ENCODE measurements at regions not wholly inside any gene's neighbourhood (a gene's known extent, or its start where the extent isn't known, plus 50 kb on each side); places are given as distances from the start of the nearest gene placed in this dataset.

DNA sequence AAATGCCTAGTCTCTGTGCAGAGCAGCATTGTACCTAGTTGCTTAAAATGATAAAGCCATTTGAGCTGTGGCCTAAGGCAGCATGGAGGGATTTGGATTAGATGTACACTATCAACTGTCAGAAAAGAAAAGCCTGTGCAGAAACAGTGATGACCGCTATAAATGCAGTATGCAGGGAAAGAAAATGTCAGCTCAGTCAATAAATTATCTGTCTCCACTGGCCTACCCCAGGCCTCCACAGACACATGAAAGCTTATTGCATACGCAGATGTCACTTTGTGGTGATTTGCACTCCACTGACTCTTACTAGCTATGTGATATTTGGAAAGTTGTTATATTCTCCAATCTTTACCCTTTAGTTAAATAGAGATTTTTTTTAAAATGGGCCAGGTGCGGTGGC lies 221.9 kb upstream of the OPRM1 start:
- Mint-ChIP-seq H3K27ac (no peak overlapping the region), H3K4me1 (peaks cover 0 to 2% of the 10 kb centered on the region in 2 experiments; a peak in 1 of 4 replicates)
- H3T11ph ChIP-seq (ENCODE audit: low read length), result no peak overlapping the region

More for the DNA sequence above, 221.9 kb upstream of the OPRM1 start:
- Histone ChIP-seq H2BK5ac (ENCODE audit: insufficient read length, low read length) (no peak overlapping the region), H3K23ac (ENCODE audit: insufficient read length, low read depth, low read length) (no peak overlapping the region), H3K79me2 (ENCODE audit: insufficient read depth, low read length) (no peaks in the 10 kb centered on the region), H3K4me1 (ENCODE audit: insufficient read depth, low read length) (no peaks in the 10 kb centered on the region), H3K4ac (ENCODE audit: low read depth, low read length) (no peak overlapping the region), H3K79me1 (ENCODE audit: insufficient read depth, low read depth, low read length, poor library complexity, severe bottlenecking) (no peaks in the 10 kb centered on the region), H3K4me2 (ENCODE audit: insufficient read depth, insufficient read length, low read length) (no peak overlapping the region), H2BK20ac (ENCODE audit: low read depth, low read length, poor library complexity, severe bottlenecking) (no peak overlapping the region), H3K56ac (ENCODE audit: insufficient read length, low read depth, low read length) (no peak overlapping the region), H2BK15ac (ENCODE audit: low read depth, low read length) (no peak overlapping the region), H2AFZ (ENCODE audit: low read length) (no peak overlapping the region), H4K20me1 (ENCODE audit: control insufficient read depth, insufficient read depth, insufficient read length) (no peaks in the 10 kb centered on the region), H3K9ac (ENCODE audit: extremely low read depth, insufficient read length, low read length) (no peak overlapping the region), H3K14ac (ENCODE audit: insufficient read depth, low read length) (no peak overlapping the region), H3K23me2 (ENCODE audit: insufficient read length, low read depth, low read length, poor library complexity, severe bottlenecking) (no peaks in the 10 kb centered on the region), H3K27me3 (ENCODE audit: insufficient read depth, low read length) (no peaks in the 10 kb centered on the region; the same call in 1 of the 2 replicates), H4K8ac (replicated peaks; ENCODE audit: insufficient read length, low read depth, low read length) (no peak overlapping the region), H2AK5ac (ENCODE audit: insufficient read length, low read length) (no peak overlapping the region), H3K27ac (ENCODE audit: insufficient read length, low read depth, low read length) (no peak overlapping the region), H3K9me3 (ENCODE audit: control insufficient read depth, low read depth, low read length) (no peaks in the 10 kb centered on the region), H4K5ac (ENCODE audit: insufficient read length, low read depth, low read length) (no peak overlapping the region), H4K91ac (ENCODE audit: insufficient read length, low read depth, low read length) (no peak overlapping the region), H2BK120ac (ENCODE audit: low read depth, low read length, poor library complexity, severe bottlenecking) (no peak overlapping the region), H3K18ac (ENCODE audit: insufficient read length, low read depth, low read length) (no peak overlapping the region), H2BK12ac (ENCODE audit: insufficient read length, low read depth, low read length) (no peak overlapping the region)
- TF ChIP-seq, protein P1, sequence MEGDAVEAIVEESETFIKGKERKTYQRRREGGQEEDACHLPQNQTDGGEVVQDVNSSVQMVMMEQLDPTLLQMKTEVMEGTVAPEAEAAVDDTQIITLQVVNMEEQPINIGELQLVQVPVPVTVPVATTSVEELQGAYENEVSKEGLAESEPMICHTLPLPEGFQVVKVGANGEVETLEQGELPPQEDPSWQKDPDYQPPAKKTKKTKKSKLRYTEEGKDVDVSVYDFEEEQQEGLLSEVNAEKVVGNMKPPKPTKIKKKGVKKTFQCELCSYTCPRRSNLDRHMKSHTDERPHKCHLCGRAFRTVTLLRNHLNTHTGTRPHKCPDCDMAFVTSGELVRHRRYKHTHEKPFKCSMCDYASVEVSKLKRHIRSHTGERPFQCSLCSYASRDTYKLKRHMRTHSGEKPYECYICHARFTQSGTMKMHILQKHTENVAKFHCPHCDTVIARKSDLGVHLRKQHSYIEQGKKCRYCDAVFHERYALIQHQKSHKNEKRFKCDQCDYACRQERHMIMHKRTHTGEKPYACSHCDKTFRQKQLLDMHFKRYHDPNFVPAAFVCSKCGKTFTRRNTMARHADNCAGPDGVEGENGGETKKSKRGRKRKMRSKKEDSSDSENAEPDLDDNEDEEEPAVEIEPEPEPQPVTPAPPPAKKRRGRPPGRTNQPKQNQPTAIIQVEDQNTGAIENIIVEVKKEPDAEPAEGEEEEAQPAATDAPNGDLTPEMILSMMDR (conservative IDR thresholded peaks at IDR 0.05), result no peak
- peaks cover 3 to 14% of the 10 kb centered on the region in 2 experiments; a peak in 3 of 5 replicates for H3K9me3 Mint-ChIP-seq
- H3K36me3 Mint-ChIP-seq (ENCODE audit: insufficient read depth in 1 of 3, low read depth in 3 of 3), result peaks cover 0 to 11% (median 3%) of the 10 kb centered on the region in 3 experiments; a peak in 5 of 7 replicates
- H3K27me3 Mint-ChIP-seq (ENCODE audit: low read depth), result no peaks in the 10 kb centered on the region
- WGBS (ENCODE audit: extremely low coverage, insufficient read length, low lambda C conversion rate), result no CpG with 5 or more reads among the region's 3 CpGs
- DNase-seq, result no peak
- no peak overlapping the region for H3K4me3 Mint-ChIP-seq
